Karpas-422 (cell line): ENCODE measurements at regions not wholly inside any gene's neighbourhood (a gene's known extent, or its start where the extent isn't known, plus 50 kb on each side); places are given as distances from the start of the nearest gene placed in this dataset.

Experiments used
- DNase-seq: peaks from one replicate; pipeline ENCODE4 v3.0.0-alpha.2; 2015
- H2AFZ ChIP-seq: fragments of 200-600 bp; sonication (generic); 2 replicates; pipeline ENCODE4 v1.6.1; 2014; ENCODE audit warnings: antibody characterized with exemption, low read length, mixed read lengths
- H3K27ac ChIP-seq: fragments of 200-600 bp; sonication (generic); 2 replicates; pipeline ENCODE4 v1.5.1; 2014; ENCODE audit warnings: mild to moderate bottlenecking, low read length, moderate library complexity
- H3K27me3 ChIP-seq: fragments of 200-600 bp; sonication (generic); 2 replicates; pipeline ENCODE4 v1.6.1; 2014; ENCODE audit warnings: low read length, mixed read lengths
- H3K36me3 ChIP-seq: fragments of 200-600 bp; sonication (generic); 2 replicates; pipeline ENCODE4 v1.6.1; 2014; ENCODE audit warnings: low read length, mixed read lengths; ENCODE audit not compliant: insufficient read depth
- H3K4me1 ChIP-seq: fragments of 200-600 bp; sonication (generic); 2 replicates; pipeline ENCODE4 v1.6.1; 2014; ENCODE audit warnings: mild to moderate bottlenecking, low read length, mixed read lengths
- H3K4me2 ChIP-seq: fragments of 200-600 bp; sonication (generic); 2 replicates; pipeline ENCODE4 v1.6.1; 2014; ENCODE audit warnings: low read length, low read depth, mild to moderate bottlenecking; ENCODE audit not compliant: poor library complexity, severe bottlenecking
- H3K4me3 ChIP-seq: fragments of 200-600 bp; sonication (generic); 2 replicates; pipeline ENCODE4 v1.5.1; 2014; ENCODE audit warnings: mild to moderate bottlenecking, antibody characterized with exemption, low read length, mixed read lengths
- H3K79me2 ChIP-seq: fragments of 200-600 bp; sonication (generic); 2 replicates; pipeline ENCODE4 v1.6.1; 2014; ENCODE audit warnings: mild to moderate bottlenecking, low read length, mixed read lengths
- H3K9ac ChIP-seq: fragments of 200-600 bp; sonication (generic); 2 replicates; pipeline ENCODE4 v1.6.0; 2014; ENCODE audit warnings: low read length
- H3K9me2 ChIP-seq: fragments of 200-600 bp; sonication (generic), shearing (Covaris generic); replicated peaks from 2 replicates; pipeline ENCODE4 v1.6.0; 2014; ENCODE audit warnings: mild to moderate bottlenecking, low read length, moderate library complexity; ENCODE audit not compliant: insufficient read depth
- H3K9me3 ChIP-seq: fragments of 300-700, 200-600 bp; sonication (generic); 2 replicates; pipeline ENCODE4 v1.6.1; 2014; ENCODE audit warnings: low read length, mixed read lengths
- H4K20me1 ChIP-seq: fragments of 200-600 bp; sonication (generic); 2 replicates; pipeline ENCODE4 v1.6.1; 2014; ENCODE audit warnings: mild to moderate bottlenecking, antibody characterized with exemption, low read length, low read depth; ENCODE audit not compliant: insufficient read depth

DNA sequence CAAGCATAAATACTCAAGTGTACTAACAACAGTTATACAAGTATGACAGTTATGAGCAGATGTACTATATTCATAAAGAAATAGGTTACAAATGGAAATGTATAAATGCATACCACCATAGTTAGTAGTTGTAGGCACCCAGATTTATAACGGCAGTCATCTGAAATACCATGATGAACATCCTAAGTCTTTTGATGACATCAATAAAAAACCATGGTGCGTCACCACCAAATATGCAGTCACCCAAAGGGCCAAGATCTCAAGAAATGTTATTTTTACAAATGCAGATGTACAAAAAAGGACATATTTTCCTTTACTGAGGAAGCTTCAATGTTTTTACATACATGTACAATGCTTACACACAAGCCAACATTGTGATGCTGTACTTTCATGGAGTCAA lies 70.8 kb upstream of the XPA start:
- DNase-seq: no peak
- no peaks in the 10 kb centered on the region for H3K27me3 ChIP-seq
- H4K20me1 ChIP-seq: no peaks in the 10 kb centered on the region
- peaks cover 12% of the 10 kb centered on the region for H3K4me1 ChIP-seq
- no peak overlapping the region for H3K27ac ChIP-seq
- no peaks in the 10 kb centered on the region for H3K79me2 ChIP-seq
- H3K4me3 ChIP-seq: no peak overlapping the region
- no peaks in the 10 kb centered on the region for H3K9me3 ChIP-seq
- no peaks in the 10 kb centered on the region for H3K9me2 ChIP-seq
- no peak overlapping the region for H3K4me2 ChIP-seq
- H3K9ac ChIP-seq: no peak overlapping the region
- no peak overlapping the region for H2AFZ ChIP-seq
- no peaks in the 10 kb centered on the region for H3K36me3 ChIP-seq

DNA sequence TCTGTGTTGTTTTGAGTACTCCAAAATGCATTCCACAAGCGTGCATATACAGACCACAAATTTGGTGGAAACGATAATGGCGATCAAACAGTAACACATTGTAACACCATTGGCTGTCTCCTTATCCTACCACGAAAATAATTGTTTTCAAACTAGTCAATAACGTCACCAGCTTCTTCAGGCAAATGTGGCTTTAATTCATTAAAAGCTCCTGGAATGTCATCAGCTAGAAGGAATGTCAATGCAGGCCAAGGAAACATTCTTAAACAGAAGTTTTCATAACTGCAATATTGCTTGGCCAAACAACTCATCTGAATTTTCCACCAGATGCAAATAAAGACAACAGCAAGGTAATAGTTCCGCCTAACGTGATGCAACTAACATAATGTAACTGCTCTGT lies 71.6 kb upstream of the XPA start:
- Histone ChIP-seq H3K4me2 (no peak overlapping the region), H3K9ac (no peak overlapping the region), H4K20me1 (no peaks in the 10 kb centered on the region), H3K9me2 (no peaks in the 10 kb centered on the region), H3K79me2 (no peaks in the 10 kb centered on the region), H3K4me3 (no peak overlapping the region), H3K9me3 (no peaks in the 10 kb centered on the region), H3K36me3 (no peaks in the 10 kb centered on the region), H3K4me1 (peaks cover 6% of the 10 kb centered on the region), H3K27me3 (no peaks in the 10 kb centered on the region), H2AFZ (no peak overlapping the region), H3K27ac (no peak overlapping the region)
- no peak for DNase-seq

- H3K9me3 ChIP-seq: no peaks in the 10 kb centered on the region
- H4K20me1 ChIP-seq: no peaks in the 10 kb centered on the region
- no peak overlapping the region for H3K4me2 ChIP-seq
Observed at GRCh38 chr9:97769208-97769607, 72.1 kb upstream of the XPA start.

GRCh38 chr9:97770808-97771372 lies 73.8 kb upstream of the XPA start:
- Histone ChIP-seq H3K9ac (no peak overlapping the region), H3K4me1 (no peaks in the 10 kb centered on the region), H2AFZ (no peak overlapping the region), H3K9me3 (no peaks in the 10 kb centered on the region), H3K27me3 (no peaks in the 10 kb centered on the region), H3K79me2 (no peaks in the 10 kb centered on the region), H3K9me2 (no peaks in the 10 kb centered on the region), H4K20me1 (no peaks in the 10 kb centered on the region), H3K27ac (no peak overlapping the region), H3K4me2 (no peak overlapping the region), H3K36me3 (no peaks in the 10 kb centered on the region), H3K4me3 (no peak overlapping the region)
- no peak for DNase-seq

More at GRCh38 chr9:97769208-97769607, 72.1 kb upstream of the XPA start:
- Histone ChIP-seq H3K36me3 (no peaks in the 10 kb centered on the region), H3K79me2 (no peaks in the 10 kb centered on the region), H2AFZ (no peak overlapping the region), H3K4me3 (no peak overlapping the region), H3K27me3 (no peaks in the 10 kb centered on the region), H3K9me2 (no peaks in the 10 kb centered on the region), H3K27ac (no peak overlapping the region), H3K4me1 (peaks cover under 1% of the 10 kb centered on the region), H3K9ac (no peak overlapping the region)
- no peak for DNase-seq

- no peaks in the 10 kb centered on the region for H3K36me3 ChIP-seq
Observed at GRCh38 chr9:97771641-97772040, 74.5 kb upstream of the XPA start.

DNA sequence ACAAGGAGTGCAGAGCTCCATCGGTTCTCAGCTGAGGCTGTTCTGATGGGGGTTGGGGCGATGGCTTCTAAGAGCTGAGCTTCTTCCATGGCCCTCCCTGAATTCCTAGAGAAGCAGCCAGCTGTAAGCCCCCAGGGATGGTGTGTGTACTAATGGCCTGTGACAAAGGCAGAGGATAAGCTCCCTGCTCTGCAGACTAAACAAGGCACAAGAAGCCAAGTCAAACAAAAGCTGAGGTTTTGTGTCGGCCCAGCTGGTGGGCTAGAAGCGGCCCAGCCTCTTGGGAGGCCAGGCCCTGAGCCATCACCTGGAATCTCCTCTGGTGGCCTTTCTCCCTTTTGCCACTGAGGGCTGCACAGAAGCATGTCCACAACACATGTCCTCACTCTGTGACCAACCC lies 75.0 kb upstream of the XPA start:
- Histone ChIP-seq H2AFZ (no peak overlapping the region), H3K27ac (no peak overlapping the region), H3K4me3 (no peak overlapping the region), H3K4me2 (no peak overlapping the region), H4K20me1 (no peaks in the 10 kb centered on the region), H3K79me2 (no peaks in the 10 kb centered on the region), H3K9me2 (no peaks in the 10 kb centered on the region), H3K9ac (no peak overlapping the region), H3K4me1 (no peaks in the 10 kb centered on the region), H3K9me3 (no peaks in the 10 kb centered on the region), H3K27me3 (no peaks in the 10 kb centered on the region), H3K36me3 (no peaks in the 10 kb centered on the region)
- no peak for DNase-seq

More at GRCh38 chr9:97771641-97772040, 74.5 kb upstream of the XPA start:
- Histone ChIP-seq H4K20me1 (no peaks in the 10 kb centered on the region), H3K4me1 (no peaks in the 10 kb centered on the region), H3K4me2 (no peak overlapping the region), H3K9me3 (no peaks in the 10 kb centered on the region), H3K4me3 (no peak overlapping the region), H3K9ac (no peak overlapping the region), H3K79me2 (no peaks in the 10 kb centered on the region), H3K9me2 (no peaks in the 10 kb centered on the region), H3K27me3 (no peaks in the 10 kb centered on the region), H2AFZ (no peak overlapping the region), H3K27ac (no peak overlapping the region)
- no peak for DNase-seq

DNA sequence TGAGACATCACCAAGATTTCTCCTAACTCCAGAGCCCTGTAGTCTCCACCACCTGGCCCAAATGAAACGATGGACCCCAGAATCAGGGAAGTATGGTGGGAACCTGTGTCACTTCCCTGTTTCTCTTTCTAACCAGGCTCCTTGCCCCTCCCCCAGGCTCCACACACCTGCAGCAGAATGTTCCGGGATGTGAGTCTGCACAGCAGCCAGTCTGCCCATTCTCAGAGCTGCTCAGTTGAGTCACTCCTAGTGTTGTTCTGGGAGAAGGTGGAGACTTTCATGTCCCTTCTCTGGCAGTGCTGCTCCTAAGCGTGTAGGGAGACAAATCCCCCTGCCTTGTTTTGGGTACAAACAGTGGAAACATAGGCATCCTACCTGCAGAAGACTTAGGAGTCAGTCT lies 76.0 kb upstream of the XPA start:
- no peaks in the 10 kb centered on the region for H3K27me3 ChIP-seq
- no peaks in the 10 kb centered on the region for H3K36me3 ChIP-seq
- no peak overlapping the region for H3K9ac ChIP-seq
- H3K4me3 ChIP-seq: no peak overlapping the region
- no peaks in the 10 kb centered on the region for H3K9me3 ChIP-seq
- H3K9me2 ChIP-seq: no peaks in the 10 kb centered on the region
- no peaks in the 10 kb centered on the region for H3K79me2 ChIP-seq
- H3K27ac ChIP-seq: no peak overlapping the region
- H3K4me2 ChIP-seq: no peak overlapping the region
- no peaks in the 10 kb centered on the region for H4K20me1 ChIP-seq
- no peaks in the 10 kb centered on the region for H3K4me1 ChIP-seq
- H2AFZ ChIP-seq: no peak overlapping the region
- DNase-seq: no peak

GRCh38 chr9:97773723-97774122 lies 76.6 kb upstream of the XPA start:
- Histone ChIP-seq H3K4me2 (no peak overlapping the region), H4K20me1 (no peaks in the 10 kb centered on the region), H3K9me2 (no peaks in the 10 kb centered on the region), H3K36me3 (no peaks in the 10 kb centered on the region), H2AFZ (no peak overlapping the region), H3K27ac (no peak overlapping the region), H3K4me3 (no peak overlapping the region), H3K9ac (no peak overlapping the region), H3K27me3 (no peaks in the 10 kb centered on the region), H3K79me2 (no peaks in the 10 kb centered on the region), H3K9me3 (no peaks in the 10 kb centered on the region), H3K4me1 (no peaks in the 10 kb centered on the region)
- no peak for DNase-seq

GRCh38 chr9:97774673-97775072 lies 77.5 kb upstream of the XPA start:
- Histone ChIP-seq H3K4me2 (no peak overlapping the region), H2AFZ (no peak overlapping the region), H3K9ac (no peak overlapping the region), H3K4me3 (no peak overlapping the region), H3K9me3 (no peaks in the 10 kb centered on the region), H4K20me1 (no peaks in the 10 kb centered on the region), H3K27me3 (no peaks in the 10 kb centered on the region), H3K27ac (no peak overlapping the region), H3K4me1 (no peaks in the 10 kb centered on the region), H3K9me2 (no peaks in the 10 kb centered on the region), H3K36me3 (no peaks in the 10 kb centered on the region), H3K79me2 (no peaks in the 10 kb centered on the region)
- no peak for DNase-seq
